GM12865 (cell line): ENCODE measurements at regions not wholly inside any gene's neighbourhood (a gene's known extent, or its start where the extent isn't known, plus 50 kb on each side); places are given as distances from the start of the nearest gene placed in this dataset.

Experiments used
- DNase-seq: peaks from one replicate; pipeline ENCODE4 v3.0.0; 2010; ENCODE audit warnings: low read depth
- H3K4me3 ChIP-seq: 2 replicates; pipeline ENCODE4 v1.5.1; 2011; ENCODE audit warnings: mild to moderate bottlenecking, low read depth, low read length, control low read depth
- TF ChIP-seq, protein P1 (sequence below): IDR thresholded peaks from 2 replicates; pipeline ENCODE4 v1.5.1; 2011; ENCODE audit warnings: low read length, control low read depth, low read depth, inconsistent platforms; ENCODE audit not compliant: insufficient read depth; ENCODE audit errors: missing control alignments

- no peak overlapping the region for H3K4me3 ChIP-seq
- DNase-seq, result no peak
- TF ChIP-seq, protein P1, sequence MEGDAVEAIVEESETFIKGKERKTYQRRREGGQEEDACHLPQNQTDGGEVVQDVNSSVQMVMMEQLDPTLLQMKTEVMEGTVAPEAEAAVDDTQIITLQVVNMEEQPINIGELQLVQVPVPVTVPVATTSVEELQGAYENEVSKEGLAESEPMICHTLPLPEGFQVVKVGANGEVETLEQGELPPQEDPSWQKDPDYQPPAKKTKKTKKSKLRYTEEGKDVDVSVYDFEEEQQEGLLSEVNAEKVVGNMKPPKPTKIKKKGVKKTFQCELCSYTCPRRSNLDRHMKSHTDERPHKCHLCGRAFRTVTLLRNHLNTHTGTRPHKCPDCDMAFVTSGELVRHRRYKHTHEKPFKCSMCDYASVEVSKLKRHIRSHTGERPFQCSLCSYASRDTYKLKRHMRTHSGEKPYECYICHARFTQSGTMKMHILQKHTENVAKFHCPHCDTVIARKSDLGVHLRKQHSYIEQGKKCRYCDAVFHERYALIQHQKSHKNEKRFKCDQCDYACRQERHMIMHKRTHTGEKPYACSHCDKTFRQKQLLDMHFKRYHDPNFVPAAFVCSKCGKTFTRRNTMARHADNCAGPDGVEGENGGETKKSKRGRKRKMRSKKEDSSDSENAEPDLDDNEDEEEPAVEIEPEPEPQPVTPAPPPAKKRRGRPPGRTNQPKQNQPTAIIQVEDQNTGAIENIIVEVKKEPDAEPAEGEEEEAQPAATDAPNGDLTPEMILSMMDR, result no peak
Measured at GRCh38 chr11:115716601-115717529, 212.7 kb upstream of the CADM1 start.

DNA sequence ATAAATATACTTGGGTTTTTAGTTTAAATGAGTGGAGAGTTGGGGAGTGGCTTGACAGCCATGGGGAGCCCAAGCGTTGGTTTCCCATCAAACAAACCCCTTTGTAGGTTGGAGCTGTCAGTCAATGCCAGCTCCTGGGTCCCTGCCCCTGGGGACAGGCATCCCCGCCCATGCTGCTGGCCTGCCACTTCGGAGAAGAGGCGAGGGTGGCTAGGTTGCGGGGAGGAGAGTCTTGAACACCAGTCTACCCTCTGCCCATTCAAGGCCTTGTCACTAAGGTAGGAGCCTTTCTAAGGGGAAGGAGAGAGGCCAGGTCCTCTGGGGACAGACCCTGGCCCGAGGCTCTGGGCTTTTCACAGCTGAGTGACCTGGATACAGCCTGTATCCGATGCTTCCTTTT, 211.9 kb upstream of the CADM1 start:
- DNase-seq, result no peak
- no peak overlapping the region for H3K4me3 ChIP-seq
- TF ChIP-seq, protein P1, result no peak

DNA sequence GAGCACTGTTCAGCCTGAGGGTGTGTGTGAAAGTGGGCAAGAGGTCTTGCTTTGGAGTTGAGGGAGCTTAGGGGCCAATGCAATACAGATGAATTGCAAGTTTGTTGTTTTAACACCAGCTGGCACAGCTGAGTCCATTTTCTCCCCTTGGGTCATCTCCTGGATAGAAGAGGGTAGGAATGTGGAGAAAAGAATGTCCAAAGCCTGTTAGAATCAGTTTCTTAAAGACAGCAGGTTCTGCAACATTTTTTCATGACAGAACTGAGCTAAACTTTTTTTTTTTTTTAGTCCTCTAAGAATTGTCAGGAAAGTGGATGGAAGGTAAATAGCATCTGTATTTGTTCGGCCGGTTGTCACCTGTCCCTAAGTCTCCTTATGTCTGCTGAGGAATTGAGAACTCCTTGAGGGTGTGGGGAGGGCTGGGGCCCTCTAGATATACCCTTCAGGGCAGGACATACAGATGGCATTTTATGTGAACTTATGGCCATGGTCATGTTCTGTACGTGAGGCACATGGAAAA, 211.1 kb upstream of the CADM1 start:
- no peak overlapping the region for H3K4me3 ChIP-seq
- TF ChIP-seq, protein P1, result no peak
- DNase-seq, result no peak

GRCh38 chr11:115712296-115712695, 208.1 kb upstream of the CADM1 start:
- TF ChIP-seq, protein P1, result no peak
- H3K4me3 ChIP-seq, result no peak overlapping the region
- DNase-seq, result no peak

GRCh38 chr11:115710980-115711379, 206.8 kb upstream of the CADM1 start:
- TF ChIP-seq, protein P1, result no peak

DNA sequence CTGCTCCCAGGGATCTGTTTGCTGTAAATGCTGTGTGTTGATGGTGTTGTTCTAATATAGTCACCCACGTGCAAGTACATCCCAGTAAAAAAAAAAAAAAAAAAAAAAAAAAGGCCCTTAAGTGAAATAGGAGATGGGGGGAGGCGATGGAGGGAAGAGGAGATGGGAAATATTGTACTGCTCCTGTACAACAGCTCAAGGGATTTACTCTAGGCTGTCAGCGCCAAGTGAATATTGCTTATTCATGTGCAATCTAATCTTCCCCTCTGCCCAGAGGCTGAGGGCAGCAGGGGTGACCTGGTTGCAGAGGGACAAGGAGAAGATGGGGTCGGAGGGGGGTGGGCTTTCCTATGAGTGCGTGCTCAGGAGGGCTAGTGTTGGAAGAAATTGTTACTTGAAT, 206.2 kb upstream of the CADM1 start:
- no peak overlapping the region for H3K4me3 ChIP-seq
- DNase-seq, result no peak
- TF ChIP-seq, protein P1, result no peak

More at GRCh38 chr11:115710980-115711379, 206.8 kb upstream of the CADM1 start:
- DNase-seq, result no peak
- H3K4me3 ChIP-seq, result no peak overlapping the region
